CD14-positive monocyte (primary cell): ENCODE measurements at regions not wholly inside any gene's neighbourhood (a gene's known extent, or its start where the extent isn't known, plus 50 kb on each side); places are given as distances from the start of the nearest gene placed in this dataset.

ENCODE experiments used
- DNase-seq, 3 donors: peaks; one replicate each; pipeline ENCODE4 v3.0.0-alpha.2; 2011 to 2022
- H2AFZ ChIP-seq: 2 replicates; pipeline ENCODE4 v1.6.0; 2012; ENCODE audit warnings: mild to moderate bottlenecking, low read depth, low read length, inconsistent platforms; ENCODE audit not compliant: insufficient read depth, poor library complexity, severe bottlenecking
- H3K27ac ChIP-seq, 2 donors: 1 replicate in 1 of 2; 2 replicates in 1 of 2; pipeline ENCODE4 v1.5.1; 2012 to 2013; ENCODE audit warnings: low read length in 2 of 2, control low read depth in 1 of 2, inconsistent platforms in 1 of 2, low read depth in 1 of 2, mild to moderate bottlenecking in 1 of 2
- H3K27me3 ChIP-seq, 2 donors: one replicate each; pipeline versions ENCODE4 v1.6.0 to v1.6.1; 2011 to 2013; ENCODE audit warnings: low read length in 2 of 2; ENCODE audit not compliant: control insufficient read depth in 2 of 2, insufficient read depth in 2 of 2
- H3K36me3 ChIP-seq, 2 donors: replicated peaks in 1 of 2; 1 replicate in 1 of 2; 2 replicates in 1 of 2; pipeline versions ENCODE4 v1.5.1 to v1.6.1; 2012 to 2013; ENCODE audit warnings: low read length in 2 of 2, control low read depth in 1 of 2, inconsistent platforms in 1 of 2, mild to moderate bottlenecking in 1 of 2; ENCODE audit not compliant: insufficient read depth in 2 of 2, control insufficient read depth in 1 of 2
- H3K4me1 ChIP-seq, 2 donors: 1 replicate in 1 of 2; 2 replicates in 1 of 2; pipeline versions ENCODE4 v1.5.1 to v1.6.1; 2012 to 2013; ENCODE audit warnings: low read length in 2 of 2, control low read depth in 1 of 2, inconsistent platforms in 1 of 2, mild to moderate bottlenecking in 1 of 2, moderate library complexity in 1 of 2; ENCODE audit not compliant: insufficient read depth in 2 of 2, control insufficient read depth in 1 of 2
- H3K4me2 ChIP-seq: replicated peaks from 2 replicates; pipeline ENCODE3; 2012; ENCODE audit warnings: low read length, moderate library complexity, mild to moderate bottlenecking; ENCODE audit not compliant: poor library complexity, severe bottlenecking; ENCODE audit errors: extremely low read depth
- H3K4me3 ChIP-seq, 3 experiments: fragments of 200-600 bp in 1 of 3; sonication (generic) in 1 of 3; replicated peaks in 1 of 3; 1 replicate in 2 of 3; 2 replicates in 1 of 3; pipeline ENCODE4 v1.5.1; 2011 to 2013; ENCODE audit warnings: low read length in 3 of 3, mild to moderate bottlenecking in 3 of 3, control low read depth in 2 of 3, low read depth in 2 of 3, inconsistent platforms in 1 of 3, moderate library complexity in 1 of 3
- H3K79me2 ChIP-seq: 2 replicates; pipeline ENCODE4 v1.6.0; 2012; ENCODE audit warnings: mild to moderate bottlenecking, control low read depth, inconsistent platforms, low read length, moderate library complexity; ENCODE audit not compliant: insufficient read depth
- H3K9ac ChIP-seq: 2 replicates; pipeline ENCODE4 v1.6.0; 2017; ENCODE audit warnings: low read length, mild to moderate bottlenecking; ENCODE audit not compliant: insufficient read depth, poor library complexity, severe bottlenecking
- H3K9me3 ChIP-seq, 2 donors: replicated peaks in 1 of 2; 1 replicate in 1 of 2; 2 replicates in 1 of 2; pipeline versions ENCODE4 v1.5.1 to v1.6.1; 2012 to 2013; ENCODE audit warnings: low read length in 2 of 2, control low read depth in 1 of 2; ENCODE audit not compliant: control insufficient read depth in 1 of 2, insufficient read depth in 1 of 2
- H4K20me1 ChIP-seq: 2 replicates; pipeline ENCODE4 v1.6.0; 2012; ENCODE audit warnings: mild to moderate bottlenecking, low read length, control low read depth, moderate library complexity; ENCODE audit not compliant: insufficient read depth
- H3K27ac Mint-ChIP-seq, 7 donors: one replicate each; pipeline ENCODE4 v1.8.0; 2020; ENCODE audit warnings: mild to moderate bottlenecking in 7 of 7, mixed read lengths in 7 of 7, moderate library complexity in 6 of 7, inconsistent platforms in 2 of 7
- H3K27me3 Mint-ChIP-seq, 3 donors: one replicate each; pipeline ENCODE4 v1.8.0; 2021 to 2022; ENCODE audit warnings: low read depth in 3 of 3, mild to moderate bottlenecking in 3 of 3, mixed read lengths in 3 of 3, moderate library complexity in 3 of 3, inconsistent platforms in 1 of 3
- H3K36me3 Mint-ChIP-seq, 2 donors: one replicate each; pipeline ENCODE4 v1.8.0; 2020; ENCODE audit warnings: mixed read lengths in 2 of 2, inconsistent platforms in 1 of 2, mild to moderate bottlenecking in 1 of 2
- H3K4me1 Mint-ChIP-seq: one replicate; pipeline ENCODE4 v1.8.0; 2020; ENCODE audit warnings: mild to moderate bottlenecking, mixed read lengths
- H3K4me3 Mint-ChIP-seq, 2 donors: one replicate each; pipeline ENCODE4 v1.8.0; 2020; ENCODE audit warnings: mild to moderate bottlenecking in 2 of 2, mixed read lengths in 2 of 2, moderate library complexity in 1 of 2
- H3K9me3 Mint-ChIP-seq, 7 donors: one replicate each; pipeline ENCODE4 v1.8.0; 2020 to 2022; ENCODE audit warnings: mixed read lengths in 7 of 7, mild to moderate bottlenecking in 6 of 7, moderate library complexity in 6 of 7, inconsistent platforms in 2 of 7
- WGBS: methylation state at CpG from one replicate; pipeline ENCODE4 v1.1.5; 2013; ENCODE audit warnings: missing lambda C conversion rate; ENCODE audit not compliant: insufficient coverage; 5-methylcytosine and 5-hydroxymethylcytosine counted together
- intact Hi-C, 2 donors: fragments of 100-400 bp; cut with micrococcal nuclease; formaldehyde crosslinking; loops; one replicate each; pipeline versions ENCODE4 v1.15.0 to v1.15.1; 2023
- TF ChIP-seq, protein P1 (sequence below): fragments of 200-600 bp; IDR thresholded peaks from one replicate; pipeline ENCODE4 v1.8.0; 2022; ENCODE audit warnings: antibody characterized with exemption, mild to moderate bottlenecking

GRCh38 chr12:125643055-125643454 is 577.8 kb downstream of the AACS start:
- Histone ChIP-seq H3K4me2 (no peak overlapping the region), H3K9ac (no peak overlapping the region), H3K4me1 (no peaks in the 10 kb centered on the region), H3K27me3 (no peaks in the 10 kb centered on the region), H3K79me2 (no peaks in the 10 kb centered on the region), H3K36me3 (no peaks in the 10 kb centered on the region), H4K20me1 (no peaks in the 10 kb centered on the region), H3K9me3 (no peaks in the 10 kb centered on the region), H3K4me3 (no peak overlapping the region), H3K27ac (no peak overlapping the region), H2AFZ (no peak overlapping the region)
- H3K4me1 Mint-ChIP-seq: no peaks in the 10 kb centered on the region
- H3K9me3 Mint-ChIP-seq: peaks cover 0 to 3% (median 2%) of the 10 kb centered on the region in 7 donors
- 60% methylated on average over 1 of the region's 2 CpGs for WGBS
- intact Hi-C loops: no loop called here
- no peak for DNase-seq
- no peak overlapping the region for H3K27ac Mint-ChIP-seq
- TF ChIP-seq, protein P1, sequence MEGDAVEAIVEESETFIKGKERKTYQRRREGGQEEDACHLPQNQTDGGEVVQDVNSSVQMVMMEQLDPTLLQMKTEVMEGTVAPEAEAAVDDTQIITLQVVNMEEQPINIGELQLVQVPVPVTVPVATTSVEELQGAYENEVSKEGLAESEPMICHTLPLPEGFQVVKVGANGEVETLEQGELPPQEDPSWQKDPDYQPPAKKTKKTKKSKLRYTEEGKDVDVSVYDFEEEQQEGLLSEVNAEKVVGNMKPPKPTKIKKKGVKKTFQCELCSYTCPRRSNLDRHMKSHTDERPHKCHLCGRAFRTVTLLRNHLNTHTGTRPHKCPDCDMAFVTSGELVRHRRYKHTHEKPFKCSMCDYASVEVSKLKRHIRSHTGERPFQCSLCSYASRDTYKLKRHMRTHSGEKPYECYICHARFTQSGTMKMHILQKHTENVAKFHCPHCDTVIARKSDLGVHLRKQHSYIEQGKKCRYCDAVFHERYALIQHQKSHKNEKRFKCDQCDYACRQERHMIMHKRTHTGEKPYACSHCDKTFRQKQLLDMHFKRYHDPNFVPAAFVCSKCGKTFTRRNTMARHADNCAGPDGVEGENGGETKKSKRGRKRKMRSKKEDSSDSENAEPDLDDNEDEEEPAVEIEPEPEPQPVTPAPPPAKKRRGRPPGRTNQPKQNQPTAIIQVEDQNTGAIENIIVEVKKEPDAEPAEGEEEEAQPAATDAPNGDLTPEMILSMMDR: no peak
- no peaks in the 10 kb centered on the region for H3K36me3 Mint-ChIP-seq
- no peak overlapping the region for H3K4me3 Mint-ChIP-seq
- no peaks in the 10 kb centered on the region for H3K27me3 Mint-ChIP-seq

DNA sequence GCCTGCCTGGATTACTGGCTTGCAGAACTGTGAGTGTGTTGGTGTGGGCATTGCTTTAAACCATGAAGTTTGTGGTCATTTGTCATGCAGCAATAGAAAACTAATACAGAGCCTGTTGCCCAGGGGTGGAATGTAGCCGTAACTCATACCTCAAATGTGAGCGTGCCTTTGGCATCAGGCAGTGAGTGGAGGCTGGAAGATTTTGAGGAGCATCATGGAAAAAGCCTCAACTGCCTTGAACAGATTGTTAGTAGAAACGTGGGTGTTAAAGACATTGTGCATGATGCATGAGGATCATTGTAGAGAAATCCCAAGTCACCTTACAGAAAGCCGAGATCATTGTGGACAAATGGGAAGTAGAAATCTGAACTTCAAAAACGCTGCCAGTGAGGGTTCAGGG is 580.5 kb downstream of the AACS start:
- Histone ChIP-seq H4K20me1 (no peaks in the 10 kb centered on the region), H3K9ac (no peak overlapping the region), H3K27me3 (no peaks in the 10 kb centered on the region), H2AFZ (no peak overlapping the region), H3K9me3 (no peaks in the 10 kb centered on the region), H3K4me1 (no peaks in the 10 kb centered on the region), H3K27ac (no peak overlapping the region), H3K36me3 (no peaks in the 10 kb centered on the region), H3K4me3 (no peak overlapping the region), H3K4me2 (no peak overlapping the region), H3K79me2 (no peaks in the 10 kb centered on the region)
- Mint-ChIP-seq H3K4me1 (no peaks in the 10 kb centered on the region), H3K27me3 (no peaks in the 10 kb centered on the region), H3K9me3 (peaks cover 0 to 6% (median 2%) of the 10 kb centered on the region in 7 donors), H3K36me3 (no peaks in the 10 kb centered on the region), H3K27ac (no peak overlapping the region), H3K4me3 (no peak overlapping the region)
- WGBS: 74% methylated on average over 4 of the region's 5 CpGs
- intact Hi-C loops: no loop called here
- DNase-seq: no peak
- TF ChIP-seq, protein P1: no peak
